PC-3 (cell line): ENCODE measurements at regions not wholly inside any gene's neighbourhood (a gene's known extent, or its start where the extent isn't known, plus 50 kb on each side); places are given as distances from the start of the nearest gene placed in this dataset.
A peak's percentile ranks its signal among the peaks of the same experiment; 100 is the strongest.

Source experiments
- ATAC-seq: fragments of 200-7000 bp; cut with Tn5 transposase; 2 replicates; pipeline ENCODE4 v1.9.1; 2020; ENCODE audit warnings: mild to moderate bottlenecking, moderate library complexity
- BruUV-seq: library from RNA; stranded (reverse); fragments of 400-500 nt; replicated peaks from 2 replicates; lab custom pipeline; 2021; lab: Mats Ljungman, UMichigan
- CTCF ChIA-PET: fragments of 300-600 bp; sonication (Branson Sonifier 250); formaldehyde crosslinking; loops from one replicate; lab custom pipeline; 2022; ENCODE audit warnings: antibody characterized with exemption; lab: Charles Lee
- POLR2A ChIA-PET: fragments of 300-600 bp; sonication (Branson Sonifier 250); formaldehyde crosslinking; loops from one replicate; lab custom pipeline; 2022; ENCODE audit warnings: antibody characterized with exemption; ENCODE audit not compliant: unreplicated experiment; lab: Charles Lee
- DNase-seq: peaks from one replicate; pipeline ENCODE4 v3.0.0-alpha.2; 2015
- H2AFZ ChIP-seq: fragments of 300-600 bp; sonication (generic); 2 replicates; pipeline ENCODE4 v1.6.0; 2016; ENCODE audit warnings: antibody characterized with exemption, low read length
- H3F3A ChIP-seq: fragments of 300-600 bp; sonication (generic); one replicate; pipeline ENCODE4 v1.6.0; 2017; ENCODE audit warnings: antibody characterized with exemption, low read length, control low read depth, mild to moderate bottlenecking; ENCODE audit not compliant: unreplicated experiment
- H3K27ac ChIP-seq: fragments of 300-600 bp; sonication (generic); 2 replicates; pipeline ENCODE4 v1.5.1; 2016; ENCODE audit warnings: mild to moderate bottlenecking, low read length
- H3K27me3 ChIP-seq: fragments of 300-600 bp; sonication (generic); 2 replicates; pipeline ENCODE4 v1.6.1; 2016; ENCODE audit warnings: low read length, mixed read lengths
- H3K36me3 ChIP-seq: fragments of 300-600 bp; sonication (generic); 2 replicates; pipeline ENCODE4 v1.6.1; 2016; ENCODE audit warnings: low read depth, mixed run types, low read length, mixed read lengths
- H3K4me1 ChIP-seq: fragments of 300-600 bp; sonication (generic); 2 replicates; pipeline ENCODE4 v1.5.1; 2016; ENCODE audit warnings: low read length; ENCODE audit not compliant: insufficient read depth
- H3K4me2 ChIP-seq: fragments of 300-600 bp; sonication (generic); 2 replicates; pipeline ENCODE4 v1.6.0; 2016; ENCODE audit warnings: low read length
- H3K4me3 ChIP-seq: fragments of 300-600 bp; sonication (generic); 2 replicates; pipeline ENCODE4 v1.5.1; 2016; ENCODE audit warnings: mild to moderate bottlenecking, low read length, mixed read lengths
- H3K79me2 ChIP-seq: fragments of 300-600 bp; sonication (generic); 2 replicates; pipeline ENCODE4 v1.6.1; 2017; ENCODE audit warnings: low read length, mixed read lengths
- H3K9ac ChIP-seq: fragments of 300-600 bp; sonication (generic); 2 replicates; pipeline ENCODE4 v1.6.0; 2016; ENCODE audit warnings: mild to moderate bottlenecking, low read length
- H3K9me2 ChIP-seq: fragments of 300-600 bp; sonication (generic); replicated peaks from 2 replicates; pipeline ENCODE4 v1.6.1; 2016; ENCODE audit warnings: mixed run types, low read length, mixed read lengths
- H3K9me3 ChIP-seq: fragments of 300-600 bp; sonication (generic); 2 replicates; pipeline ENCODE4 v1.6.1; 2016; ENCODE audit warnings: low read length, mixed read lengths
- H4K20me1 ChIP-seq: fragments of 300-600 bp; sonication (generic); 2 replicates; pipeline ENCODE4 v1.6.1; 2016; ENCODE audit warnings: low read length, mixed read lengths
- CTCF ChIP-seq: fragments of 300-600 bp; sonication (generic); conservative IDR thresholded peaks from 2 replicates; pipeline ENCODE4 v1.5.1; 2017; ENCODE audit warnings: antibody characterized with exemption, low read depth, mild to moderate bottlenecking, low read length
- EZH2 ChIP-seq: fragments of 300-600 bp; sonication (generic); IDR thresholded peaks from one replicate; pipeline ENCODE4 v1.6.1; 2017; ENCODE audit warnings: antibody characterized with exemption, mild to moderate bottlenecking, low read length; ENCODE audit not compliant: unreplicated experiment
- EZH2phosphoT487 ChIP-seq: fragments of 300-600 bp; sonication (generic); IDR thresholded peaks from 2 replicates; pipeline ENCODE4 v1.6.1; 2018; ENCODE audit warnings: mild to moderate bottlenecking, antibody characterized with exemption, low read length, borderline replicate concordance
- intact Hi-C: fragments of 100-400 bp; cut with micrococcal nuclease; formaldehyde crosslinking; loops from 2 replicates; pipeline ENCODE4 v1.9.0; 2023

DNA sequence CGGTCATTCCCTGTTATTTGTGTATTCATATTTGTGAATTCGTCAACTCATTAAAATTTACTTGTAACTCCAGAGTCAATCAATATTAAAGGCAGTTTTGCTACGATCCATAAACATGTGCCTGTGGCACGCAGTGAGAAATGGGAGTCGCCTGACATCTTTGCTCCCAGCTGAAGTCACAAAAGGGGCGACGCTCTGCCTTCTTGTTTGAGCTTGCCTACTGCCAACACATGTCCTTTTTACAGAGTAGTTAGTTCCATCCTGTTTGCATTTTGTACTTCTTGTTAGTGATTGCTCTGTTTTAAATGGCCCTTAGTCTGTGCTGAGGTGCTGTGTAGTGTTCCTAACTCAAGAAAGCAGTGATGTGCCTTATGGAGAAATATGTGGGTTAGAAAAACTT lies 305.3 kb downstream of the ETS1 start:
- H3K79me2 ChIP-seq: no peaks in the 10 kb centered on the region
- intact Hi-C loops: loop anchor here (10.0 kb wide), 1 partner anchor 247 kb away; no protein-coding TSS in a partner anchor
- H3F3A ChIP-seq: no peaks in the 10 kb centered on the region
- H3K36me3 ChIP-seq: no peaks in the 10 kb centered on the region
- H3K27me3 ChIP-seq: no peaks in the 10 kb centered on the region
- H3K9me2 ChIP-seq: no peaks in the 10 kb centered on the region
- ChIA-PET POLR2A (no interaction called here), CTCF (interaction anchor here (0.6 kb wide), 1 partner anchor 675 kb away, joined by 3 read pairs; no protein-coding TSS in a partner anchor)
- no peak for TF ChIP-seq EZH2
- no peak for TF ChIP-seq EZH2phosphoT487
- no peak for TF ChIP-seq CTCF
- H2AFZ ChIP-seq: no peak overlapping the region
- H3K4me3 ChIP-seq: no peak overlapping the region
- H3K9ac ChIP-seq: no peak overlapping the region
- no TSS peak for BruUV-seq
- DNase-seq: no peak
- no peaks in the 10 kb centered on the region for H3K4me1 ChIP-seq
- ATAC-seq: no peak
- H3K4me2 ChIP-seq: no peak overlapping the region
- no peaks in the 10 kb centered on the region for H4K20me1 ChIP-seq
- H3K9me3 ChIP-seq: no peaks in the 10 kb centered on the region
- H3K27ac ChIP-seq: no peak overlapping the region

- no peak overlapping the region for H2AFZ ChIP-seq
- DNase-seq: peak; percentile 23
- no peaks in the 10 kb centered on the region for H3K9me2 ChIP-seq
- H3K9ac ChIP-seq: no peak overlapping the region
- CTCF ChIA-PET: no interaction called here
- H3K4me1 ChIP-seq: no peaks in the 10 kb centered on the region
- H3K79me2 ChIP-seq: no peaks in the 10 kb centered on the region
- POLR2A ChIA-PET: interaction anchor here (0.5 to 1.0 kb wide), 4 partner anchors 69 to 176 kb away, joined by 3 read pairs; no protein-coding TSS in a partner anchor
- H3K27me3 ChIP-seq: no peaks in the 10 kb centered on the region
- H3K4me3 ChIP-seq: no peak overlapping the region
- H3K27ac ChIP-seq: no peak overlapping the region
- no peaks in the 10 kb centered on the region for H3F3A ChIP-seq
- H3K9me3 ChIP-seq: no peaks in the 10 kb centered on the region
- peak; percentile 83 for ATAC-seq
- H4K20me1 ChIP-seq: no peaks in the 10 kb centered on the region
- H3K36me3 ChIP-seq: no peaks in the 10 kb centered on the region
- no peak overlapping the region for H3K4me2 ChIP-seq
- intact Hi-C loops: loop anchor here (1.0 to 10.0 kb wide), 2 partner anchors 70 to 245 kb away; no protein-coding TSS in a partner anchor
- no TSS peak for BruUV-seq
- no peak for TF ChIP-seq CTCF
- TF ChIP-seq EZH2phosphoT487: no peak
- TF ChIP-seq EZH2: no peak
Measured at GRCh38 chr11:128279866-128280265, 307.5 kb downstream of the ETS1 start.

GRCh38 chr11:128273736-128274135 lies 313.6 kb downstream of the ETS1 start:
- no peak overlapping the region for H3K4me2 ChIP-seq
- no peak overlapping the region for H2AFZ ChIP-seq
- no peaks in the 10 kb centered on the region for H3K9me3 ChIP-seq
- no peaks in the 10 kb centered on the region for H3K4me1 ChIP-seq
- H3K9ac ChIP-seq: no peak overlapping the region
- ChIA-PET CTCF (no interaction called here), POLR2A (no interaction called here)
- no peaks in the 10 kb centered on the region for H4K20me1 ChIP-seq
- H3K36me3 ChIP-seq: no peaks in the 10 kb centered on the region
- DNase-seq (no peak), ATAC-seq (no peak)
- no TSS peak for BruUV-seq
- no peaks in the 10 kb centered on the region for H3K27me3 ChIP-seq
- H3K27ac ChIP-seq: no peak overlapping the region
- no peaks in the 10 kb centered on the region for H3K9me2 ChIP-seq
- intact Hi-C loops: no loop called here
- TF ChIP-seq EZH2: no peak
- TF ChIP-seq EZH2phosphoT487: no peak
- no peak for TF ChIP-seq CTCF
- H3K4me3 ChIP-seq: no peak overlapping the region
- no peaks in the 10 kb centered on the region for H3K79me2 ChIP-seq
- no peaks in the 10 kb centered on the region for H3F3A ChIP-seq
